H1 (cell line): ENCODE measurements at regions not wholly inside any gene's neighbourhood (a gene's known extent, or its start where the extent isn't known, plus 50 kb on each side); places are given as distances from the start of the nearest gene placed in this dataset.
"Not testable (repeated sequence)": the region's sequence is repeated elsewhere in the genome, so short reads cannot be mapped to it uniquely, and the experiment has no call there.

ENCODE experiments used
- CTCF ChIP-seq, 3 experiments: IDR thresholded peaks; 1 replicate in 2 of 3; 2 replicates in 1 of 3; pipeline versions ENCODE4 v1.5.1 to v1.6.1; 2011; ENCODE audit warnings: low read length in 3 of 3, mild to moderate bottlenecking in 3 of 3, inconsistent platforms in 2 of 3, low read depth in 1 of 3, moderate library complexity in 1 of 3; ENCODE audit not compliant: insufficient read depth in 1 of 3; ENCODE audit errors: control extremely low read depth in 1 of 3
- GABPA ChIP-seq: IDR thresholded peaks from 2 replicates; pipeline ENCODE4 v1.6.1; 2011; ENCODE audit warnings: mild to moderate bottlenecking, low read length, moderate library complexity, borderline replicate concordance; ENCODE audit not compliant: insufficient read depth
- MAFK ChIP-seq: IDR thresholded peaks from 2 replicates; pipeline ENCODE4 v1.6.1; 2012; ENCODE audit warnings: low read depth, mild to moderate bottlenecking, improper control_type of control experiment, low read length
- RXRA ChIP-seq: IDR thresholded peaks from 2 replicates; pipeline ENCODE4 v1.6.1; 2011; ENCODE audit warnings: low read depth, mild to moderate bottlenecking, low read length, moderate library complexity; ENCODE audit not compliant: insufficient read depth
- SUZ12 ChIP-seq: fragments of 200-600 bp; sonication (generic); IDR thresholded peaks from 2 replicates; pipeline ENCODE4 v1.6.1; 2012; ENCODE audit warnings: mild to moderate bottlenecking, inconsistent platforms, low read length, moderate library complexity, mixed read lengths
- TAF1 ChIP-seq: IDR thresholded peaks from 2 replicates; pipeline ENCODE4 v1.6.1; 2011; ENCODE audit warnings: mild to moderate bottlenecking, low read depth, low read length
- TEAD4 ChIP-seq: IDR thresholded peaks from 2 replicates; pipeline ENCODE4 v1.6.1; 2012; ENCODE audit warnings: low read depth, low read length, inconsistent platforms, mixed read lengths

GRCh38 chrX:126459896-126460826 is 92.5 kb downstream of the DCAF12L1 start:
- not testable (repeated sequence) for TF ChIP-seq CTCF (IDR thresholded peaks at IDR 0.05; ENCODE audit: control extremely low read depth in 1 of 3, insufficient read depth in 1 of 3, low read depth in 1 of 3, low read length in 3 of 3); GABPA; TAF1; TEAD4; MAFK; SUZ12; RXRA
